HAP-1 (cell line): ENCODE measurements at regions not wholly inside any gene's neighbourhood (a gene's known extent, or its start where the extent isn't known, plus 50 kb on each side); places are given as distances from the start of the nearest gene placed in this dataset.
"Not testable (repeated sequence)": the region's sequence is repeated elsewhere in the genome, so short reads cannot be mapped to it uniquely, and the experiment has no call there.

Experiments used
- DNase-seq, 2 experiments: peaks; one replicate each; pipeline ENCODE4 v3.0.0-alpha.2; 2016 to 2020; ENCODE audit warnings: low spot score in 2 of 2
- H3K27me3 ChIP-seq: fragments of 250-450 bp; sonication (Bioruptor Pico); 2 replicates; pipeline ENCODE4 v1.5.1; 2020; ENCODE audit warnings: low read depth, mild to moderate bottlenecking, moderate library complexity
- H3K36me3 ChIP-seq: fragments of 250-450 bp; sonication (Bioruptor Pico); replicated peaks from 2 replicates; pipeline ENCODE4 v1.5.1; 2020; ENCODE audit warnings: mild to moderate bottlenecking
- H3K4me1 ChIP-seq: fragments of 250-450 bp; sonication (Bioruptor Pico); 2 replicates; pipeline ENCODE4 v1.5.1; 2020; ENCODE audit warnings: mild to moderate bottlenecking
- H3K4me3 ChIP-seq: fragments of 250-450 bp; sonication (Bioruptor Pico); 2 replicates; pipeline ENCODE4 v1.5.1; 2020; ENCODE audit warnings: mild to moderate bottlenecking, moderate library complexity
- H3K9me3 ChIP-seq: fragments of 250-450 bp; sonication (Bioruptor Pico); 2 replicates; pipeline ENCODE4 v1.5.1; 2020; ENCODE audit warnings: mild to moderate bottlenecking, moderate library complexity
- in situ Hi-C: fragments of 300-500 bp; cut with MboI; formaldehyde crosslinking; loops from 3 replicates; pipeline ENCODE4 v1.14.3; 2020; ENCODE audit warnings: low sequenced_read_pairs, inconsistent platforms, mixed read lengths

DNA sequence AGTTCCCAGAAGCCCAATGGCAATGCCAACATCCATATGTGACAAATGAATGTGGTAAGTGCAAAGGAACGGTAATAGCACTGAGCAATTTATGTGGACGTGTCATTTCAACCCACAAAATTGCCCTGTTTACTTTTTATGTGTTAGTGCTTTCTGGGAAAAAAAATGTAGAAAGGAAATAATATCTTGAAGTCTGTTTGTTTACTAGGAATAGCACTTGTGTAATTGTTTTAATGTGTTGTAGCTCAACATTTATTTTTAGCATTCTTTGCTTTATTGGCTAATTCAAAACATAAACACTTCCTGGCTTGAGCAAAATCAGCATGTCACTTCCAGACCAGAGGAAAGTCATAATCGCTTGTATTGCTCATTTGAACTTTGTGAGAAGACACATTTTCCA lies 224.8 kb upstream of the KCNK2 start:
- H3K9me3 ChIP-seq = no peaks in the 10 kb centered on the region
- H3K4me3 ChIP-seq = no peak overlapping the region
- H3K4me1 ChIP-seq = no peaks in the 10 kb centered on the region
- DNase-seq = no peak
- H3K27me3 ChIP-seq = no peaks in the 10 kb centered on the region
- in situ Hi-C loops = no loop called here
- H3K36me3 ChIP-seq = no peaks in the 10 kb centered on the region

DNA sequence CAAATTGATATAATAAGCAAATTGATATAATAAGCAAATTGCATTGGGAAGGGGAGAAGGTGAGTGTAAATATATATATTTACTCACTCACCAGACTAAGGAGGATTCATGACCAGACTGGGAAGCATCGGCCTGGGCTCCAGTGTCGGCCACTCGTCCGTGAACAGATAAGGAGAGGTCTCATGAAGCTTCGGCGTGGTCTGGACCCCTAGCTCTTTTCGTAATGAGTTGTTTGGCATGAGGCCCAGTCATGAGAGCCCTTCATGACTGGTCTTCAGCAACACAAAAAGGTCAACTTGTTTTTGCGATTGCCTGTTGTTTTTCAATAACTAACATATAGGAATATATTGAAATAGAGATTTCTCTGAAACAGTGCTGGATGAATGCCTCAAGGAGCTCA lies 222.9 kb upstream of the KCNK2 start:
- Histone ChIP-seq H3K27me3 (no peaks in the 10 kb centered on the region), H3K9me3 (no peaks in the 10 kb centered on the region), H3K36me3 (no peaks in the 10 kb centered on the region), H3K4me3 (no peak overlapping the region), H3K4me1 (no peaks in the 10 kb centered on the region)
- in situ Hi-C loops = no loop called here
- DNase-seq = no peak

DNA sequence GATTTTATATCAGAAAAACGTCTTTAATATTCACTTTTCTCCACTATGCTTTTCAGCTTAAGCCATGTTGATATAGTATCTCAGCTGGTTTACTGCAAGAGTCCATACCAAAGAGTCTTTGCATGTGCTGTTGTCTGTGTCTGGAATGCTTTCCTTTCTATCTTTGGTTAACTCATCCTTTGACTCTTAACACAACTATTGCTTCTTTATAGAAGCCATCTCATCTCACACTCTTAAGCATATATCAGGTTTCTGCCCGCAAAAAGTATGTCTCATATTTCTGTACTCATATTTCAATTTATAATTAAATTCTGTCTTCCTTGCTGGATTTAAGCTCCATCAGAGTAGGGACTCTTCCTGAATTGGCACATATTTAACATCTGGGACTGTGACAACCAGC lies 220.9 kb upstream of the KCNK2 start:
- no peak for DNase-seq
- H3K4me1 ChIP-seq = no peaks in the 10 kb centered on the region
- no peaks in the 10 kb centered on the region for H3K27me3 ChIP-seq
- no peaks in the 10 kb centered on the region for H3K36me3 ChIP-seq
- no peaks in the 10 kb centered on the region for H3K9me3 ChIP-seq
- in situ Hi-C loops = no loop called here
- H3K4me3 ChIP-seq = no peak overlapping the region

DNA sequence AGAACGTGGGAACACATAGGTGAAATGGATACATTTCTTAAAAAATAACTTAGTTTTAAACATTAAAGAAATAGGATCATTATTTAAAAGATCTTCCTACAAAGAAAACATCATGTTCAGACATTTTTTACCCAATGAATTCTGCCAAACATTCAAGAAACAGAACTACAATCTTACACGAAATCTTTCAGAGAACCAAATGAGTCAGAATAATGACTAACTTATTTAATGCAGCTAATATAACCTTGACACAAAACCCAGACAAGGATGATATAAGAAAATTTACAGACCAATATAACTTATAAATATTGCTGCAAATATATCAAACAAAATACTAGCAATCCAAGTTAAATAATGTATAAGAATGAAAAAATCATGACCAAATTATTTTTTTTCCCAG lies 220.1 kb upstream of the KCNK2 start:
- Histone ChIP-seq H3K36me3 (no peaks in the 10 kb centered on the region), H3K4me1 (no peaks in the 10 kb centered on the region), H3K27me3 (no peaks in the 10 kb centered on the region), H3K9me3 (no peaks in the 10 kb centered on the region), H3K4me3 (no peak overlapping the region)
- no peak for DNase-seq
- in situ Hi-C loops = no loop called here

DNA sequence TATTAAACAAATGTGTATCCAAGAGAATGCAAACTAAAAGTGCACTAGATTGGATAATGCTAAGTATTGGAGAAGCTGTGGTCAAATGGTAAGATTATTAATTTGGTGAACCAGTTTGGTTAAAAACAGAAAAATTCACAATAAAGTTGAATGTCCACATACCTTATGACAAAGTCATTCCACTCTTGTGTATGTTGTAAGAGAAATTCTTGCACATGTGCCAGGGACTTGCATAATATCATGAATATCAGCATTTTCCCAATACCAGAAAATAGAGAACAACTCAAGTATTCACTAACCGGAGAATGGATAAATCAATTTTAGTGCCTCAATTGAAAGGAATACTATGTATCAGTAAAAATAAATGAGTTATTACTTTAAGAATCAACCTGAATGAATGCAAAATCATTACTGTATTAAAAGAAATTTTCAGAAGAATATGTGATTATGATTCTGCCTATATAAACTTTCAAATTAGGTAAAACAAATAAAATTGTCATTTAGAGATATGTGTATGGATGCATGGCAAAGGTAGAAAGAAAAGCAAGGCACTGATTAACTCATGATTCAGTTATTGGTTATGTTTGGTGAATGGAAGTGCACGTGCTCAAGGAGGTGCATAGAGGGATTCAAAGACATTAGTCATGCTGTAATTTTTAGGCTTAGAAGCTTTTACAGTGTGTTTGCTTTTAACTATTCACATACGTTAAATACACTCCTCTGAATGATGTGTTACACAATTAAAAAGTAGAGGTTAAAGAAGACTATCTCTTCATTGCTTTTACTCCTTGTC lies 217.4 kb upstream of the KCNK2 start:
- in situ Hi-C loops = no loop called here
- Histone ChIP-seq H3K27me3 (no peaks in the 10 kb centered on the region), H3K9me3 (no peaks in the 10 kb centered on the region), H3K4me3 (no peak overlapping the region), H3K4me1 (no peaks in the 10 kb centered on the region), H3K36me3 (no peaks in the 10 kb centered on the region)
- DNase-seq = no peak

DNA sequence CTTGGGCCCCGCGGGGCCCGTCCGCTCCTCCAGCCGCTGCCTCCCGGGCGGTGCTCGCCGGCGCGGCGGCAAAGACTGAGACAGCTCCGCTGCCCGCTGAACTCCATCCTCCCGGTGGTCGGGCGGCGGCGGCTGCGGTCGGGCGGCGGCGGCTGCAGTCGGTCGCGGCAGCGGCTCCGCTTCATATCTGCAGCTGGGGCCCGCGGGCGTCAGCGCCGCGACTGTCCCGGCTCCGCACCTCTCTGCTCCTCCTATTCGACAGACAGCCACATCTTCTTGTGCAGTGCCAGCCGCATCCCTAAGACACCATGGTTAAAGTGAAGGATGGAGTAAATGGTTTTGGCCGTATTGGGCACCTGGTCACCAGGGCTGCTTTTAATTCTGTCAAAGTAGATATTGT lies 212.1 kb upstream of the KCNK2 start:
- in situ Hi-C loops = not testable (repeated sequence)

DNA sequence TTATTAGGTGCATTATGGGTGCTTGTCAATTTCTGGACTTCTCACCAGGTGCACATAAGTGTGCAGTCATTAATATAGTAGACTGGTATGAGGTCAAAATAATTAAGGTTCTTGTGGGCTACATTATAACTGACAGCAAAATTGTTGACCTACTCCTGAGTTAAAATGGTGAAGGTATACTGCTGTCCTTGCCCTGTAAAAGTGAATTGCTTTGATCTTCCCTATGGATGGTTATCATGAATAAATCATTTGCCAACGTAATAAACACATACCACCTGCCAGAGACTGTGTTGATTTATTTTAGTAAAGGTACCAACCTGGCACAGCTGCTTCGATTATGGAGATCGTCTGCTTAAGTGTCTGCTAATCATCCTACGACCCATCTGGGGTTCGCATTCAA lies 201.6 kb upstream of the KCNK2 start:
- no peak for DNase-seq
- Histone ChIP-seq H3K9me3 (no peaks in the 10 kb centered on the region; the same call in 1 of the 2 replicates), H3K27me3 (no peaks in the 10 kb centered on the region), H3K4me1 (no peaks in the 10 kb centered on the region), H3K4me3 (no peak overlapping the region), H3K36me3 (no peaks in the 10 kb centered on the region)
- in situ Hi-C loops = no loop called here

More for the DNA sequence above, 212.1 kb upstream of the KCNK2 start:
- not testable (repeated sequence) for H3K4me1 ChIP-seq, H3K9me3 ChIP-seq, H3K27me3 ChIP-seq, H3K36me3 ChIP-seq, H3K4me3 ChIP-seq, DNase-seq

DNA sequence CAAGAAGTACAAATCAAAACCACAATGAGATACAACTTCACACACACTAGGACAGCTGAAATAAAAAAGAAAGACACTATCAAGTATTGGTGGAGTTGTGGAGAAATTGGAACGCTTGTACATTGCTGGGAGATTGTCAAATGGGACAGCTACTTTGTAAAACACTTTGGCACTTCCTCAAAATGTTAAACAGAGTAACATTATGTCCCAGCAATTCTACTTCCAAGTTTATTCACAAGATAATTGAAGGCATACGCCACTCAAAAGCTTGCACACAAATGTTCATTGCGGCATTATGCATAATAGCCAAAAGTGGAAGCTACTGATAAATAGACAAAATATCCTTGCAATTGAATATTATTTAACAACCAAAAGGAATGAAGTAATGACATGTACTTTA lies 199.9 kb upstream of the KCNK2 start:
- H3K9me3 ChIP-seq = no peaks in the 10 kb centered on the region
- in situ Hi-C loops = no loop called here
- no peaks in the 10 kb centered on the region for H3K4me1 ChIP-seq
- no peaks in the 10 kb centered on the region for H3K27me3 ChIP-seq
- no peaks in the 10 kb centered on the region for H3K36me3 ChIP-seq
- no peak for DNase-seq
- no peak overlapping the region for H3K4me3 ChIP-seq

DNA sequence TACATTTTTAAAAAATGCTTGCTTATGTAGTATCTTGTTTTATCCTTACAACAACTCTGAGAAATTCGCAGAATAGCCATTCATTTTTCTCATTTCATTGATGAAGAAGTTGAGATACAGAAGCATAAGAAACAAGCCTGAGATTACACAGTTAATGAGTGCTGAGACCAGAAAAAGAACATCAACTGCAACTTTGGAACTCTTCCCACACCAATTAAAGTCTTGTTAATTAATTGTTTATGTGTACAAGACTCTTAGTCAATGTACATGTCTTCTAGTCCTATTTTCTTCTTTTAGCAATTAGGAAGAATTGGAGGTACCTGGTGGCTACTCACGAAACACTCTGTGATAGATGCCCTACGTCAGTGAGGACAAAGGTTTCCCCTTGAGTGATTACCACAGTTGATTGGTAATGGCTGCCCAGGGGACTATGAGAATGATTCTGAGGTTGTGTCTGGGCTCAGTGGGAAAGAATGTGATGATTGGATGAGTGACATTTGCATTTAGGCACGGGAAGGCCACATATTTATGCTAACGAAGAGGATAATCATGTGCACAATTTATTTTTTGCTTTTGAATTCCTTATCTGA lies 187.4 kb upstream of the KCNK2 start:
- Histone ChIP-seq H3K36me3 (no peaks in the 10 kb centered on the region), H3K4me1 (peaks cover 17% of the 10 kb centered on the region), H3K27me3 (no peaks in the 10 kb centered on the region), H3K9me3 (no peaks in the 10 kb centered on the region), H3K4me3 (no peak overlapping the region)
- peak in 1 of 2 experiments; percentile 9 for DNase-seq
- in situ Hi-C loops = no loop called here

DNA sequence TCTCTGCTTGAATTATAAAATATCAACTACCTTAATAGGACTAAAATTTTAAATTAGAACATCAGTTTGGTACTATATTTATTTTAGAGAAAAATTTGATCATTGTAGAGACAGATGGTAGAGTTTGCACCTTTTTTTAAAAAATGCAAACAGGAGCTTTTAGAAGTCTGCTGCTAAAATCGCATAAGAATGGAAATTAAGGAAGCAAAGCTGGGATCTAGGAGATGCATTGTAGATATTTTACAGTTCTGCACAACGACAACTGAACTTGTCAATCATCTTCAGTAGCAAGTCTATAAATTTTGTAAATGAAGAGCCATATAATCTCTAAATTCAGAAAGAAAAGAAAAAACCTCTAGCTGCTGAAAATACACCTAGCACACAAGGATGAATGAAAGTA lies 185.6 kb upstream of the KCNK2 start:
- Histone ChIP-seq H3K9me3 (no peaks in the 10 kb centered on the region), H3K27me3 (no peaks in the 10 kb centered on the region), H3K36me3 (no peaks in the 10 kb centered on the region), H3K4me1 (peaks cover 17% of the 10 kb centered on the region), H3K4me3 (no peak overlapping the region)
- no peak for DNase-seq
- in situ Hi-C loops = no loop called here

DNA sequence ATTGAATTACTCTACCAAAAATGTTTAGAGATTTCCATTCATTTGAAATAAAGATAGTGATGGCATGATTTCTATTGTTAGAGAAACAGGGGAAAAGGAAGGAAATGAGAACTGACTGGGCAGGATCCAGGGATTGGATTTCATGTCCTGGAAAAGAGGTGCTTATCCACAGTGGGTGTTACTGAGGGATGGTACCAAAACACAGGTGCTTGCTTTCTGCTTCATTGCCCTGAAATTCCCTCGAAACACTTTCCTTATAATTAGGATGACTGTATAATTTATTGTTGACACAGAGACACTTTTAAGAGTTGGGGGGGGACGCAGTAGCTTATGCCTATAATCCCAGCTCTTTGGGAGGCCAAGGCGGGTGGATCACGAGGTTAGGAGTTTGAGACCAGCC lies 185.0 kb upstream of the KCNK2 start:
- H3K4me1 ChIP-seq = peaks cover 17% of the 10 kb centered on the region
- DNase-seq = no peak
- no peaks in the 10 kb centered on the region for H3K36me3 ChIP-seq
- no peaks in the 10 kb centered on the region for H3K27me3 ChIP-seq
- in situ Hi-C loops = no loop called here
- H3K9me3 ChIP-seq = no peaks in the 10 kb centered on the region
- no peak overlapping the region for H3K4me3 ChIP-seq

DNA sequence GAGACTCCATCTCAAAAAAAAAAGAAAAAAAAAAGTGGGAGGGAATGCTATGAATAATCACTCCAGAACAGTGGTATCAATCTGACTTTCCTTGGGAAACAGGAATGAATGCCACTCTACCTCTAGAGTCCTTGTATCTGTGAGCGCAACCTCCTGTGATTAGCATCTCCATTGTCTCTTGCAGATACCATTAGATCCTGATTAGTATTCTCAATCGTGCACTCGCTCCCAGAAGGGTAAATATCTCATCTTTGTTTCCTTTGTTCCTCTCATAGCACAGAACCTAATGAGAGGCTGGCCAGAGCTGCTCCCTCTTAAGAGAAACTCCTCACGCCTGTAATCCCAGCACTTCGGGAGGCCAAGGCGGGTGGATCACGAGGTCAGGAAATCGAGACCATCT lies 184.4 kb upstream of the KCNK2 start:
- Histone ChIP-seq H3K9me3 (no peaks in the 10 kb centered on the region), H3K27me3 (no peaks in the 10 kb centered on the region), H3K36me3 (no peaks in the 10 kb centered on the region), H3K4me3 (no peak overlapping the region), H3K4me1 (peaks cover 17% of the 10 kb centered on the region)
- no peak for DNase-seq
- in situ Hi-C loops = no loop called here

DNA sequence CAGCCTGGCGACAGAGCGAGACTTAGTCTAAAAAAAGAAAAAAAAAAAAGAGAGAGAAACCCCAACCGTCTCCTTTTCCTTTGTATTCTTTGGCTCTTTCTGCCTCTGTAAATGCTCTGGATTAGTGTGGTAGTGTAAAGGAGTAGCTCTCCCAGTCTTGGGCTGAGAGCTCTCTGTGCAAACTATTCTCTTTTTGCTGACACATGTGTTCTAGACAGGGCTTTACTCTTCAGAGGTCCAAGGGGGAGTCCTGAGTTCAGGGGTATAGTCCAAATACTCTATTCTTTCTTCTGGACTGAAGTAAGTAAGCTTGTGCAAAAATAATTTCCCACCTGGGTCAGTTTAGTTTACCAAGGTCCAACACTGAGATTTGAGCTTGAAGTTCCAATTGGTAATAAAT lies 183.8 kb upstream of the KCNK2 start:
- in situ Hi-C loops = no loop called here
- no peak for DNase-seq
- Histone ChIP-seq H3K9me3 (no peaks in the 10 kb centered on the region), H3K27me3 (no peaks in the 10 kb centered on the region), H3K4me3 (no peak overlapping the region), H3K36me3 (no peaks in the 10 kb centered on the region), H3K4me1 (peaks cover 17% of the 10 kb centered on the region)

DNA sequence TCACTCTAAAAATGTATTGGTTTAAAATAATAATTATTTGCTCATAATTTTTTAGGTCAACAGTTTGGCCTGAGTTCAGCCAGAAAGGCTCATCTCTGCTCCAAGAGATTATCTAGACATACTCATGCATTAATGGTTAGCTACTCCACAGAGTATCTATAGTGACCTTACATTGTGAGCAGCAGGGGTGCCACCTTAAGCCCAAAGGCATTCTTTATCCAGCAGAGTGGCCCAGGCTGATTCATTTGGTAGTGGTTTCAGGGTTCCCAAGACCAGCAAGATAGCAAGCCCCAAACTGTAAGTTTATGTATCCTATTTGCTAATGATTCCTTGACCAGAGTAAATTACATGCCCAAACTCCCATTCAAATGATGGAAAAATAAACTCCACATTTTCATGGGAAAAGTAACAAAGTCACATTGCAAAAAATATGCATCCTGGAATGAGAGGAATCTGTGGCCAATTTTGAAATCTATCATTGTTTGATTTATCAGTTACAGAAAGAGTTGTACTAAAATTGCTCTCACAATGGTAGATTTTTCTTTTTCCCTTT lies 182.6 kb upstream of the KCNK2 start:
- H3K36me3 ChIP-seq = no peaks in the 10 kb centered on the region
- no peaks in the 10 kb centered on the region for H3K9me3 ChIP-seq
- DNase-seq = no peak
- H3K4me3 ChIP-seq = no peak overlapping the region
- H3K4me1 ChIP-seq = peaks cover 21% of the 10 kb centered on the region
- H3K27me3 ChIP-seq = no peaks in the 10 kb centered on the region
- in situ Hi-C loops = no loop called here
